Neural progenitor cell (in vitro differentiated cells): ENCODE measurements at regions not wholly inside any gene's neighbourhood (a gene's known extent, or its start where the extent isn't known, plus 50 kb on each side); places are given as distances from the start of the nearest gene placed in this dataset.

ENCODE experiments used
- EZH2 ChIP-seq: fragments of 200-600 bp; sonication (generic); IDR thresholded peaks from 2 replicates; pipeline ENCODE4 v1.6.1; 2017; ENCODE audit warnings: antibody characterized with exemption, mild to moderate bottlenecking, moderate library complexity
- EZH2phosphoT487 ChIP-seq: fragments of 200-600 bp; sonication (generic); IDR thresholded peaks from 2 replicates; pipeline ENCODE4 v1.6.1; 2017; ENCODE audit warnings: antibody characterized with exemption
- TF ChIP-seq, protein P1 (sequence below): fragments of 200-600 bp; sonication (generic); IDR thresholded peaks from 2 replicates; pipeline ENCODE4 v1.5.1; 2017; ENCODE audit warnings: antibody characterized with exemption, mild to moderate bottlenecking

GRCh38 chr3:148315756-148316155 lies 381.9 kb upstream of the AGTR1 start:
- TF ChIP-seq, protein P1, sequence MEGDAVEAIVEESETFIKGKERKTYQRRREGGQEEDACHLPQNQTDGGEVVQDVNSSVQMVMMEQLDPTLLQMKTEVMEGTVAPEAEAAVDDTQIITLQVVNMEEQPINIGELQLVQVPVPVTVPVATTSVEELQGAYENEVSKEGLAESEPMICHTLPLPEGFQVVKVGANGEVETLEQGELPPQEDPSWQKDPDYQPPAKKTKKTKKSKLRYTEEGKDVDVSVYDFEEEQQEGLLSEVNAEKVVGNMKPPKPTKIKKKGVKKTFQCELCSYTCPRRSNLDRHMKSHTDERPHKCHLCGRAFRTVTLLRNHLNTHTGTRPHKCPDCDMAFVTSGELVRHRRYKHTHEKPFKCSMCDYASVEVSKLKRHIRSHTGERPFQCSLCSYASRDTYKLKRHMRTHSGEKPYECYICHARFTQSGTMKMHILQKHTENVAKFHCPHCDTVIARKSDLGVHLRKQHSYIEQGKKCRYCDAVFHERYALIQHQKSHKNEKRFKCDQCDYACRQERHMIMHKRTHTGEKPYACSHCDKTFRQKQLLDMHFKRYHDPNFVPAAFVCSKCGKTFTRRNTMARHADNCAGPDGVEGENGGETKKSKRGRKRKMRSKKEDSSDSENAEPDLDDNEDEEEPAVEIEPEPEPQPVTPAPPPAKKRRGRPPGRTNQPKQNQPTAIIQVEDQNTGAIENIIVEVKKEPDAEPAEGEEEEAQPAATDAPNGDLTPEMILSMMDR: no peak
- TF ChIP-seq EZH2: no peak
- no peak for TF ChIP-seq EZH2phosphoT487
